Left hindlimb (tissue), 1 donor: ENCODE measurements at regions not wholly inside any gene's neighbourhood (a gene's known extent, or its start where the extent isn't known, plus 50 kb on each side); places are given as distances from the start of the nearest gene placed in this dataset.
"Not testable (repeated sequence)": the region's sequence is repeated elsewhere in the genome, so short reads cannot be mapped to it uniquely, and the experiment has no call there.

Source experiments
- DNase-seq: peaks from one replicate; pipeline ENCODE4 v3.0.0-alpha.2; 2018

GRCh38 chr9:94033383-94033782 is 50.9 kb upstream of the PTPDC1 start:
- DNase-seq: no peak

- DNase-seq: no peak
These were observed 52.3 kb upstream of the PTPDC1 start for GRCh38 chr9:94031946-94032345.

DNA sequence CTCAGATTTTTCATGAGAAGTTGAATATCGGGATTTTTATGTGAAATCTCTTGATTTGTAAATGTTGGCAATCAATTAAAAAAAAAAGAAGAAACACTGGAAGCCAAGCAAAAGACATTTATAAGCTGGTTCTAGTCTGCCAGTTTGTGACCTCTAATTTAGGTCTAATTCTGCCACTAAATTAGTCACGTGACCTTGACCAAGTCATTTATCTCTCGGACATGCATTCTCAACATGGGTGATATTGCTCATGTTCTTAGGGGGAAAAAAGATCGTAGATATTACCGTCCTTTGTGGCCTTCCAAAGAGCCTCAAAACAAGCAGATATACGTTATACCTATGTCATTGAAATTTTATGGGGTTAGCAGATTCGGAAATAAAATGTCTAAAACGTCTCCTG is 52.9 kb upstream of the PTPDC1 start:
- DNase-seq: no peak

DNA sequence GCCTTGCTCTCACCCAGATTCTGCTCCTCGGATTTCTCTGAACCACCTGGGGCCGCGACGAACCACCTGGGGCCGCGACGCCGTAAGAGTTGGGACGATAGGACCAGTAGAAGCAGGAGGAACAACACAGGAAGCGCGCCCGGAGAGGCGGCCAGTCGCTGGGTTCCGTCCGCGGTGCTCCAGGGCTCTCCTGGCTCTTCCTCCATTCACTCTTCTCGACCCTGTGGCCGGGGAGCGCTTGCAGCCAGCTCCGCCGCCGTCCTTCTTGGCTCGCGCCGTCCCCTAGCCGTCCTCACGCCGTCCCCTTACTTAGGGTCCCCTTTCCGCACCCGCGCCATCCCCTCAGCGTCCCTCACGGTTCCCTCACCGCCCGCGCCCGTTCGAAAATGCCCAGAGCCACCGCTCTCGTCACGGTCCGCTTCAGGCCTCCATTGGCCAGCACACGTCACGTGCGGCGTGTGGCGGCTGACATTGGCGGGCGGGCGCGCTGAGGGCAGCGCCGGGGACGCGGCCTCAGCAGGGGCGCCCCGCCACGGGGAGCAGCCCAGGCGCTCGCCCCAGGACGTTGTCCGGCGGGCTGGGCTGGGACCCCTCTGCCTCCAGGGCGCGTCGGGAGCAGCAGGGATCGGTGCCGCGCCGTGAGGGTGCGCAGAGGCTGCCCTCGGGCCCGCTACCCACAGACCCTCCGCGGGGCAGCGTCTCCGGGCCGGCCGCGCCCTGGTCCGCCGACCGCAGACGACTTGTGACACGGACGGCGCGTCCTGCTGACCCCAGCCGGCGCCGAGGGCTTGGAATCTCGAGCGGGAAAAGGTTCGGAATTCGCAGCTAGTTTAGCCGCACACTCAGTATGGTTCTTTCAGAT is 53.7 kb upstream of the PTPDC1 start:
- peak; percentile 90 for DNase-seq

GRCh38 chr9:94029932-94030317 is 54.3 kb upstream of the PTPDC1 start:
- DNase-seq: no peak

GRCh38 chr9:94026816-94027215 is 57.4 kb upstream of the PTPDC1 start:
- no peak for DNase-seq

- not testable (repeated sequence) for DNase-seq
These were observed 61.8 kb upstream of the PTPDC1 start for GRCh38 chr9:94022476-94022875.

GRCh38 chr9:94020836-94021235 is 63.4 kb upstream of the PTPDC1 start:
- not testable (repeated sequence) for DNase-seq

DNA sequence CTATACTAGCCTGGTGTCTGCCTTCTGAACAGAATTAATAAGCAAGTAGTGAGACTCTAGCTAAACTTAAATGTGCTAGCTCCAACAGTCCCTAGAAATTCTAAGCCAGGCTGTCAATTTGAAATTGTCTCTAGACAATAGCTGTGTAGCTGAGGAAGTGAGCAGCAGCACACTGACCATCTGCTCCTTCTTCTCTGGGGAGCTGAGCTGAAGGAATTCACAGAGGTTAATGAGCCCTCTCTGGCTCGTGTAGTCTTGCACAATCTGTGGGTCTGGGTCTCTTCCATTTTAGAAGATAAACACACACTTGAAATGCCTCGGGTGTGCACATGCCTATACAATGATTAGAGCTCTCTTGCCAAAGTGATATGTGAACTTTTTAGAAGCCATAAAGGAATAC is 63.5 kb upstream of the BARX1 start:
- no peak for DNase-seq

- no peak for DNase-seq
These were observed 62.9 kb upstream of the BARX1 start for GRCh38 chr9:94017939-94018531.

GRCh38 chr9:94016744-94017143 is 61.6 kb upstream of the BARX1 start:
- no peak for DNase-seq

DNA sequence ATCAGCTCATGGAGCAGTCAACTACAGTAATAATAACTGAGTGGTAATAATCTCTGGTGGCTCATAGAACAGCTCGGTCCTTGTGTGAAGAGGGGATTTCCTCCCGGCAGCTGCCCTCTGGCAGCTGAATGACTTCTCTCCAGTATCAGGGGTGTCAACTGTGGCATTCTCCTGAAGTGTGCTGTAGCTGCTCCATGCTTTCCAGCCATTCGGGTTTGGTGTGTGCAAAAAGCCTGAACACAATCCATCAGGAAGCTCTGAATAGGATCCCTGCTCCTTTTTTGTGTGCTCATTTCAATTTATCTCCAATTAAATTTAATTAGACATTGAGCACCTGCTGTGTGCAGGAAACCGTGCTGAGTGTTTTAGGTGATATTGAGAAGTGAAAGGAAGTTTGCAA is 59.8 kb upstream of the BARX1 start:
- no peak for DNase-seq

DNA sequence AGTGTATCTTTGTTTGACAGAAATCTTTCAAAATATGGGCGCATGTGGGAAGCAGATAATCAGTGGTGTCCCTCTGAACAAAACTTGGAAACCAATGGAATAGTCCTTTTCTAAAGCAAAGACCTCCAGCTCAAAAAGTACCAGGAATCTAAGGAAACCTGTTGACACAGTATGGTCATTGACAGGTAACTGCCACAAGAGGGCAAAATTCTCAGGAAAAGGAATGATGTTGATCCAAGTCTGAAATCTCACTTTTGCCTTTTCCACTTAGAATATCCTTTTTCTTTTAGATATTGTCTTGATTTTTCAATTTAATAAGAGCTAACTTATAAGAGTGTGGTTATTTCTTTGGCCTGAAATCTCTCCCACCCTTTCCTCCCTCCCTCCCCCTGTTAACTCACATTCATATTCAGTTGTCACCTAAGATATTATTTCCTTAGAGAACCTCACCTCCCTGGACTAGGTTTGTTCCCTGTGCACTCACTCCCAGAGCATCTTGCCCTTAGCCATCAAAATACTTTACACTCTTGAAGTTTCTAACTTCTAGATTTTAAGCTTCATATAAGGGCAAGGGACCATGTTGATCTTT is 59.0 kb upstream of the BARX1 start:
- DNase-seq: no peak

DNA sequence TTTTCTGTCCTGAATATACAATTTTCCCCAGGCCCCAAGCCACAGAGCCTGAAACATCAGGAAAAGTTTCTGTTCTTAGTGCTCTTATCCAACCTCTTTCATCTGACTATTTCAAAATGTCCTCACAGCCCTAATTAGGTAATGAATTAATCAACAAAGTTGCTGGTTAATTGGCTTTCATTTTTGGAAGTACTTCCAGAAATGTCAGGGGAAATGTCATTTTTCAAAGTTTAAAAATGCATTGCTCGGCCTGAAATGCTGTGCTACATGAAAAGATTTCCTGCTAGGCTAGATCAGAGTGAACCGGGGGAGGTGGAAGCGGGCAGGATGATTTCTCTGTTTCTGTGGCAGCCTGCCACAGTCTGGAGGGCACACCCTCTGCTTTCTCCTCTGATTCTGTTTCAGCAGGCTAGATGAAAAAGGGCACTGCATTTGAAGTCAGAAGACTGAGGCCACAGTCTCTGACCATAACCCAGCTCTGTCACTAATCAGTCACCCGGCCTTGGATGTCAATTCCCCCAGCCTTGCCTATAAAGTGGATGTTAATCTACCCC is 55.9 kb upstream of the BARX1 start:
- peak; percentile 43 for DNase-seq

GRCh38 chr9:94005272-94005901 is 50.2 kb upstream of the BARX1 start:
- no peak for DNase-seq
